ENCODE measurements at regions not wholly inside any gene's neighbourhood (a gene's known extent, or its start where the extent isn't known, plus 50 kb on each side); places are given as distances from the start of the nearest gene placed in this dataset.

DNA sequence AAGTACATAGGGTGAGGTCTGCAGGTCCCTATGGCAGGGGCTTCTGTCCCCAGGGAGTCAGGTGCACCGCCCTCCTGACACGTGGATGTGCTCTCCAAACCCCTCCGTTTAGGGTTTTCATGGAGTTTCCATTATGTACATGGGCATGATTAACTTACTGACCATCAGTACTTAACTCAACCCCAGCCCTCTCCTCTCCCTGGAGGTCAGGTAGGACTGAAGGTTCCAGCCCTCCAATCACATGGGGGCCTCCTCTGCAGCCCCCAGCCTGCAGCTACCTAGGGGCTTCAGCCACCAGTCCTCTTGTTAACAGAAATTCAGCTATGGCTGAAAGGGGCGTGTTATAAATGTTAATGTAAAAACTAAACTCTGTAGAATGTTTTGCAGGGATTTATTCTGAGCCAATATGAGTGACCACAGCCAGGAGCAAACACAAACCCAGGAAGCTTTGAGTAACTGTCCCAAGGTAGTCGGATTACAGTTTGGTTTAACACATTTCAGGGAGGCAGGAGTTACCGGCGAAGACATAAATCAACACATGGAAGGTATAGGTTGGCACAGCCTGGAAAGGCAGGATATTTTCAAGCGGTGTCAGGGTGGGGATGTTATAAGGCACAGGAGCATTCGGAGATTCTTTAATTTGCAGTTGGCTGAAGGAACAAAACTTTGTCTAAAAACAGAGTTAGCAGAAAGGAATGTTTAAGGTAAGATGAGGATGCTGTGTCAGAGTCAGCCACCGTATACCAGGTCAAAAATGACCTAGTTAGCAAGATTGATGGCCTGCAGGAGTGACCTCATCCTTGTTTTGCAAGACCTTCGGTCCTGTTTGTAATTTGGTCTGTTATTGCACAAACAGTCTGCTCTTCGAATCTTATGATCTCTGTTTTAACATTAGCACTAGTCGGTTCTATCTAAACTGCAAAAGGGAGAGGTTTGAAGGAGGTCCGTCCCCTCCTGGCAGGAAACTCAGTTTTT, 75.2 kb downstream of the TNFAIP2 start (continued):
- TF ChIP-seq ATF6 (CRISPR knock-in tag; conservative IDR thresholded peaks at IDR 0.05), result no peak
- no peak for TF ChIP-seq AHR (CRISPR knock-in tag; IDR thresholded peaks at IDR 0.05)
- no peak for TF ChIP-seq DNMT1 (CRISPR knock-in tag; IDR thresholded peaks at IDR 0.05)
- no peak for TF ChIP-seq ATAD3A (CRISPR knock-in tag; IDR thresholded peaks at IDR 0.05)
- TF ChIP-seq ZNF510 (CRISPR knock-in tag; IDR thresholded peaks at IDR 0.05; ENCODE audit: low read depth), result no peak
- TF ChIP-seq ZNF224 (CRISPR knock-in tag; IDR thresholded peaks at IDR 0.05), result no peak
- TF ChIP-seq MTF1 (CRISPR knock-in tag; IDR thresholded peaks at IDR 0.05), result no peak
- TF ChIP-seq NCOA5 (CRISPR knock-in tag; IDR thresholded peaks at IDR 0.05), result no peak
- no peak for TF ChIP-seq ZNF629 (CRISPR knock-in tag; conservative IDR thresholded peaks at IDR 0.05)
- TF ChIP-seq HMGXB4 (CRISPR knock-in tag; IDR thresholded peaks at IDR 0.05; ENCODE audit: borderline replicate concordance in 1 of 2, low read depth in 1 of 2), result no peak
- TF ChIP-seq, protein P1, sequence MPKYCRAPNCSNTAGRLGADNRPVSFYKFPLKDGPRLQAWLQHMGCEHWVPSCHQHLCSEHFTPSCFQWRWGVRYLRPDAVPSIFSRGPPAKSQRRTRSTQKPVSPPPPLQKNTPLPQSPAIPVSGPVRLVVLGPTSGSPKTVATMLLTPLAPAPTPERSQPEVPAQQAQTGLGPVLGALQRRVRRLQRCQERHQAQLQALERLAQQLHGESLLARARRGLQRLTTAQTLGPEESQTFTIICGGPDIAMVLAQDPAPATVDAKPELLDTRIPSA (CRISPR knock-in tag; IDR thresholded peaks at IDR 0.05; ENCODE audit: borderline replicate concordance), result no peak
- TF ChIP-seq, protein P2, sequence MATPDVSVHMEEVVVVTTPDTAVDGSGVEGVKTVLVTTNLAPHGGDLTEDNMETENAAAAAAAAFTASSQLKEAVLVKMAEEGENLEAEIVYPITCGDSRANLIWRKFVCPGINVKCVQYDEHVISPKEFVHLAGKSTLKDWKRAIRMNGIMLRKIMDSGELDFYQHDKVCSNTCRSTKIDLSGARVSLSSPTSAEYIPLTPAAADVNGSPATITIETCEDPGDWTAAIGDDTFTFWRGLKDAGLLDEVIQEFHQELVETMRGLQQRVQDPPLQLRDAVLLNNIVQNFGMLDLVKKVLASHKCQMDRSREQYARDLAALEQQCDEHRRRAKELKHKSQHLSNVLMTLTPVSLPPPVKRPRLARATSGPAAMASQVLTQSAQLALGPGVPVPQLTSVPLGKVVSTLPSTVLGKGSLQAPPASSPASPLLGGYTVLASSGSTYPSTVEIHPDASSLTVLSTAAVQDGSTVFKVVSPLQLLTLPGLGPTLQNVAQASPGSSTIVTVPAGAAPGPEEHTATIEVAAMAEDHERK (CRISPR knock-in tag; IDR thresholded peaks at IDR 0.05; ENCODE audit: low read depth), result no peak
- TF ChIP-seq HNF4A (CRISPR knock-in tag; IDR thresholded peaks at IDR 0.05), result 0 out of 2 replicates have a peak, but pooled peaks have one; percentile 12
- TF ChIP-seq ZNF20 (CRISPR knock-in tag; IDR thresholded peaks at IDR 0.05), result no peak
- TF ChIP-seq ZNF264 (CRISPR knock-in tag; IDR thresholded peaks at IDR 0.05), result no peak
- TF ChIP-seq, protein P3, sequence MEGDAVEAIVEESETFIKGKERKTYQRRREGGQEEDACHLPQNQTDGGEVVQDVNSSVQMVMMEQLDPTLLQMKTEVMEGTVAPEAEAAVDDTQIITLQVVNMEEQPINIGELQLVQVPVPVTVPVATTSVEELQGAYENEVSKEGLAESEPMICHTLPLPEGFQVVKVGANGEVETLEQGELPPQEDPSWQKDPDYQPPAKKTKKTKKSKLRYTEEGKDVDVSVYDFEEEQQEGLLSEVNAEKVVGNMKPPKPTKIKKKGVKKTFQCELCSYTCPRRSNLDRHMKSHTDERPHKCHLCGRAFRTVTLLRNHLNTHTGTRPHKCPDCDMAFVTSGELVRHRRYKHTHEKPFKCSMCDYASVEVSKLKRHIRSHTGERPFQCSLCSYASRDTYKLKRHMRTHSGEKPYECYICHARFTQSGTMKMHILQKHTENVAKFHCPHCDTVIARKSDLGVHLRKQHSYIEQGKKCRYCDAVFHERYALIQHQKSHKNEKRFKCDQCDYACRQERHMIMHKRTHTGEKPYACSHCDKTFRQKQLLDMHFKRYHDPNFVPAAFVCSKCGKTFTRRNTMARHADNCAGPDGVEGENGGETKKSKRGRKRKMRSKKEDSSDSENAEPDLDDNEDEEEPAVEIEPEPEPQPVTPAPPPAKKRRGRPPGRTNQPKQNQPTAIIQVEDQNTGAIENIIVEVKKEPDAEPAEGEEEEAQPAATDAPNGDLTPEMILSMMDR (CRISPR knock-in tag; IDR thresholded peaks at IDR 0.05), result no peak
- no peak for TF ChIP-seq ZNF225 (CRISPR knock-in tag; IDR thresholded peaks at IDR 0.05)
- no peak for TF ChIP-seq ZC3H4 (CRISPR knock-in tag; IDR thresholded peaks at IDR 0.05; ENCODE audit: borderline replicate concordance)
- no peak for TF ChIP-seq HCFC1 (IDR thresholded peaks at IDR 0.05; ENCODE audit: low read depth, low read length)
- no peak for TF ChIP-seq SNAI1 (CRISPR knock-in tag; IDR thresholded peaks at IDR 0.05; ENCODE audit: borderline replicate concordance)

Data from HepG2 (cell line).